SK-N-SH (cell line): ENCODE measurements at regions not wholly inside any gene's neighbourhood (a gene's known extent, or its start where the extent isn't known, plus 50 kb on each side); places are given as distances from the start of the nearest gene placed in this dataset.

Source experiments
- CTCF ChIA-PET: fragments of 300-600, 350-600 bp; formaldehyde crosslinking; extraction: SDS; loops from one replicate; lab custom pipeline; 2021; lab: Yijun Ruan, JAX
- POLR2A ChIA-PET: fragments of 350-600 bp; sonication (Branson Sonifier 250); formaldehyde crosslinking; extraction: SDS; loops from one replicate; lab custom pipeline; 2020; ENCODE audit warnings: antibody characterized with exemption, inconsistent platforms; lab: Yijun Ruan, JAX
- DNase-seq: peaks from one replicate; pipeline ENCODE4 v3.0.0; 2012
- H2AFZ ChIP-seq: fragments of 200-600 bp; sonication (generic); 2 replicates; pipeline ENCODE4 v1.8.1; 2016; ENCODE audit warnings: antibody characterized with exemption, mild to moderate bottlenecking, low read depth
- H3F3A ChIP-seq: fragments of 200-600 bp; sonication (generic); replicated peaks from 2 replicates; pipeline ENCODE3; 2016; ENCODE audit warnings: antibody characterized with exemption, mild to moderate bottlenecking; ENCODE audit not compliant: insufficient read depth
- H3K27ac ChIP-seq, 2 experiments: fragments of 200-500 bp in 1 of 2; fragments of 200-600 bp in 1 of 2; sonication (Bioruptor generic) in 1 of 2; sonication (generic), shearing (Covaris generic) in 1 of 2; 2 replicates each; pipeline versions ENCODE4 v1.5.1 to v1.6.1; 2014 to 2016; ENCODE audit warnings: low read depth in 2 of 2, inconsistent platforms in 1 of 2, low read length in 1 of 2, mild to moderate bottlenecking in 1 of 2, mixed read lengths in 1 of 2
- H3K27me3 ChIP-seq: fragments of 200-600 bp; sonication (generic), shearing (Covaris generic); 2 replicates; pipeline ENCODE4 v1.6.1; 2016; ENCODE audit warnings: mixed run types; ENCODE audit not compliant: insufficient read depth
- H3K36me3 ChIP-seq, 2 experiments: fragments of 200-500 bp in 1 of 2; fragments of 200-600 bp in 1 of 2; sonication (Bioruptor generic) in 1 of 2; sonication (generic) in 1 of 2; replicated peaks in 1 of 2; 2 replicates each; pipeline versions ENCODE3 to v1.5.1; 2014 to 2016; ENCODE audit warnings: low read length in 1 of 2, mild to moderate bottlenecking in 1 of 2; ENCODE audit not compliant: insufficient read depth in 2 of 2, control insufficient read depth in 1 of 2
- H3K4me1 ChIP-seq, 2 experiments: fragments of 200-500 bp in 1 of 2; fragments of 200-600 bp in 1 of 2; sonication (Bioruptor generic) in 1 of 2; sonication (generic), shearing (Covaris generic) in 1 of 2; 2 replicates each; pipeline versions ENCODE4 v1.5.1 to v1.6.1; 2014 to 2016; ENCODE audit warnings: low read depth in 1 of 2, low read length in 1 of 2, mixed run types in 1 of 2; ENCODE audit not compliant: insufficient read depth in 2 of 2, control insufficient read depth in 1 of 2
- H3K4me2 ChIP-seq: fragments of 200-600 bp; sonication (generic), shearing (Covaris generic); 2 replicates; pipeline ENCODE4 v1.6.1; 2017; ENCODE audit warnings: mixed run types
- H3K4me3 ChIP-seq, 2 experiments: fragments of 200-500 bp in 1 of 2; fragments of 200-600 bp in 1 of 2; sonication (Bioruptor generic) in 1 of 2; sonication (generic), shearing (Covaris generic) in 1 of 2; 2 replicates each; pipeline versions ENCODE4 v1.5.1 to v1.8.1; 2014 to 2016; ENCODE audit warnings: low read depth in 2 of 2, inconsistent platforms in 1 of 2, low read length in 1 of 2, mild to moderate bottlenecking in 1 of 2, mixed read lengths in 1 of 2, moderate library complexity in 1 of 2
- H3K79me2 ChIP-seq: fragments of 200-600 bp; sonication (generic); 2 replicates; pipeline ENCODE4 v1.8.1; 2017; ENCODE audit warnings: mild to moderate bottlenecking; ENCODE audit not compliant: insufficient read depth
- H3K9ac ChIP-seq: fragments of 200-600 bp; sonication (generic); 2 replicates; pipeline ENCODE4 v1.6.1; 2017; ENCODE audit warnings: mixed run types
- H3K9me2 ChIP-seq: fragments of 200-600 bp; sonication (generic); 2 replicates; pipeline ENCODE4 v1.6.1; 2017; ENCODE audit warnings: mixed run types
- H3K9me3 ChIP-seq: fragments of 200-600 bp; sonication (generic); 2 replicates; pipeline ENCODE4 v1.6.1; 2017; ENCODE audit warnings: mixed run types, mild to moderate bottlenecking, moderate library complexity
- H4K20me1 ChIP-seq: fragments of 200-600 bp; sonication (generic); 2 replicates; pipeline ENCODE4 v1.6.1; 2017; ENCODE audit warnings: mild to moderate bottlenecking, mixed run types; ENCODE audit not compliant: insufficient read depth
- CHD2 ChIP-seq: fragments of 150-350 bp; IDR thresholded peaks from 2 replicates; pipeline ENCODE4 v1.6.1; 2018; ENCODE audit warnings: low read length; ENCODE audit not compliant: partially characterized antibody
- ELF1 ChIP-seq: IDR thresholded peaks from 2 replicates; pipeline ENCODE4 v1.4.0; 2012
- EP300 ChIP-seq, 2 experiments: IDR thresholded peaks; 2 replicates each; pipeline versions ENCODE4 v1.4.0 to v1.6.1; 2012; ENCODE audit warnings: borderline replicate concordance in 1 of 2, low read depth in 1 of 2, low read length in 1 of 2
- EZH2phosphoT487 ChIP-seq: fragments of 200-600 bp; sonication (generic); IDR thresholded peaks from 2 replicates; pipeline ENCODE4 v1.6.1; 2017; ENCODE audit warnings: low read depth, mixed run types, mild to moderate bottlenecking, antibody characterized with exemption, moderate library complexity, borderline replicate concordance
- FOSL2 ChIP-seq: IDR thresholded peaks from 2 replicates; pipeline ENCODE4 v1.4.0; 2012; ENCODE audit warnings: low read depth, mild to moderate bottlenecking, moderate library complexity, borderline replicate concordance
- FOXJ3 ChIP-seq: sonication (generic); formaldehyde crosslinking; IDR thresholded peaks from 2 replicates; pipeline ENCODE4 v1.5.1; 2020; ENCODE audit warnings: mild to moderate bottlenecking, missing genetic modification reagents
- FOXM1 ChIP-seq: IDR thresholded peaks from 2 replicates; pipeline ENCODE4 v1.4.0; 2012; ENCODE audit warnings: low read depth, mild to moderate bottlenecking
- GABPA ChIP-seq: IDR thresholded peaks from 2 replicates; pipeline ENCODE4 v1.4.0; 2012; ENCODE audit warnings: low read depth, mild to moderate bottlenecking
- GATA2 ChIP-seq: sonication (generic); formaldehyde crosslinking; IDR thresholded peaks from 2 replicates; pipeline ENCODE4 v1.5.0; 2020; ENCODE audit warnings: mild to moderate bottlenecking, missing genetic modification reagents
- JUND ChIP-seq: IDR thresholded peaks from 2 replicates; pipeline ENCODE4 v1.4.0; 2012
- MEF2A ChIP-seq: IDR thresholded peaks from 2 replicates; pipeline ENCODE4 v1.4.0; 2012; ENCODE audit warnings: low read depth, borderline replicate concordance
- NRF1 ChIP-seq: IDR thresholded peaks from 2 replicates; pipeline ENCODE4 v1.6.1; 2012; ENCODE audit warnings: low read depth, mild to moderate bottlenecking, low read length
- POLR2AphosphoS5 ChIP-seq: IDR thresholded peaks from 2 replicates; pipeline ENCODE4 v1.6.1; 2012; ENCODE audit warnings: low read depth, low read length
- RCOR1 ChIP-seq: fragments of 150-350 bp; IDR thresholded peaks from 2 replicates; pipeline ENCODE4 v1.6.1; 2017; ENCODE audit warnings: antibody characterized with exemption, low read length
- RFX5 ChIP-seq: IDR thresholded peaks from 2 replicates; pipeline ENCODE4 v1.6.1; 2012; ENCODE audit warnings: mild to moderate bottlenecking, improper control_type of control experiment, low read length
- RXRA ChIP-seq: IDR thresholded peaks from 2 replicates; pipeline ENCODE4 v1.4.0; 2012; ENCODE audit warnings: low read depth, mild to moderate bottlenecking, borderline replicate concordance
- SIN3A ChIP-seq: IDR thresholded peaks from 2 replicates; pipeline ENCODE4 v1.6.1; 2012; ENCODE audit warnings: low read depth, mild to moderate bottlenecking, low read length, moderate library complexity, borderline replicate concordance
- TAF1 ChIP-seq: IDR thresholded peaks from 2 replicates; pipeline ENCODE4 v1.6.1; 2012; ENCODE audit warnings: low read depth, mild to moderate bottlenecking, low read length, moderate library complexity, borderline replicate concordance
- TCF12 ChIP-seq: IDR thresholded peaks from 2 replicates; pipeline ENCODE4 v1.4.0; 2012
- TEAD4 ChIP-seq: IDR thresholded peaks from 2 replicates; pipeline ENCODE4 v1.4.0; 2012; ENCODE audit warnings: mild to moderate bottlenecking, borderline replicate concordance; ENCODE audit not compliant: insufficient read depth
- WGBS: methylation state at CpG from one replicate; pipeline ENCODE4 v1.1.6; 2017; ENCODE audit warnings: low lambda C conversion rate; 5-methylcytosine and 5-hydroxymethylcytosine counted together
- TF ChIP-seq, protein P1 (sequence below): IDR thresholded peaks from 2 replicates; pipeline ENCODE4 v1.4.0; 2012; ENCODE audit warnings: low read depth, borderline replicate concordance
- TF ChIP-seq, protein P2 (sequence below): fragments of 200-600 bp; sonication (generic); IDR thresholded peaks from 2 replicates; pipeline ENCODE4 v1.6.1; 2017; ENCODE audit warnings: antibody characterized with exemption, mild to moderate bottlenecking, moderate library complexity
- TF ChIP-seq, protein P3 (sequence below): IDR thresholded peaks from 2 replicates; pipeline ENCODE4 v1.6.1; 2012; ENCODE audit warnings: mild to moderate bottlenecking, low read depth, low read length, moderate library complexity

DNA sequence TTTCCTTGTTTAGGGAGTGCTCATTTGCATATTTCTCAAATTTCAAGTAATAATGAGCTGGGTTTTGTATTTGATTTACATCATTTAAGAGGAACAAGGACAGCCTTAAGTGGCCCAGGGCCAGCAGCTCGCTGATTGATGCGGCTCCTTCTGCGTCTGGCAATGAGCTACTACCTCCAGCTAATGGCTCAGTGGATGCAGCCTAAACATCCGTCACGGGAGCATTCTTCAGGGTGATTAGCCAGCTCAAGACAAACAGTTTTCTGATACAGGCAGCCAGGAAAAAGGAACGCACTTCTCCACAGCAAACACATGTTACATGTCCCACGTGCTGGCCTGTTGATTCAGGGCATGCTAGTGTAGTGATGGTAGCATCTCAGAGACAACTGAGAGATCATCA, 169.3 kb upstream of the TCERG1L start:
- Histone ChIP-seq H3F3A (no peaks in the 10 kb centered on the region), H4K20me1 (no peaks in the 10 kb centered on the region), H3K9ac (no peak overlapping the region), H3K79me2 (no peaks in the 10 kb centered on the region), H3K27ac (no peak overlapping the region), H3K9me2 (no peaks in the 10 kb centered on the region), H3K4me2 (no peak overlapping the region), H3K27me3 (no peaks in the 10 kb centered on the region), H2AFZ (no peak overlapping the region), H3K36me3 (no peaks in the 10 kb centered on the region), H3K9me3 (no peaks in the 10 kb centered on the region), H3K4me3 (no peak overlapping the region), H3K4me1 (peaks cover 0 to 9% of the 10 kb centered on the region in 2 experiments; a peak in 1 of 4 replicates)
- POLR2A ChIA-PET, result no interaction called here
- TF ChIP-seq, protein P1, sequence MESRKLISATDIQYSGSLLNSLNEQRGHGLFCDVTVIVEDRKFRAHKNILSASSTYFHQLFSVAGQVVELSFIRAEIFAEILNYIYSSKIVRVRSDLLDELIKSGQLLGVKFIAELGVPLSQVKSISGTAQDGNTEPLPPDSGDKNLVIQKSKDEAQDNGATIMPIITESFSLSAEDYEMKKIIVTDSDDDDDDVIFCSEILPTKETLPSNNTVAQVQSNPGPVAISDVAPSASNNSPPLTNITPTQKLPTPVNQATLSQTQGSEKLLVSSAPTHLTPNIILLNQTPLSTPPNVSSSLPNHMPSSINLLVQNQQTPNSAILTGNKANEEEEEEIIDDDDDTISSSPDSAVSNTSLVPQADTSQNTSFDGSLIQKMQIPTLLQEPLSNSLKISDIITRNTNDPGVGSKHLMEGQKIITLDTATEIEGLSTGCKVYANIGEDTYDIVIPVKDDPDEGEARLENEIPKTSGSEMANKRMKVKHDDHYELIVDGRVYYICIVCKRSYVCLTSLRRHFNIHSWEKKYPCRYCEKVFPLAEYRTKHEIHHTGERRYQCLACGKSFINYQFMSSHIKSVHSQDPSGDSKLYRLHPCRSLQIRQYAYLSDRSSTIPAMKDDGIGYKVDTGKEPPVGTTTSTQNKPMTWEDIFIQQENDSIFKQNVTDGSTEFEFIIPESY, result no peak
- no peak for TF ChIP-seq ELF1
- no peak for TF ChIP-seq TEAD4
- no peak for TF ChIP-seq JUND
- no peak for TF ChIP-seq POLR2AphosphoS5
- TF ChIP-seq NRF1, result no peak
- TF ChIP-seq, protein P2, sequence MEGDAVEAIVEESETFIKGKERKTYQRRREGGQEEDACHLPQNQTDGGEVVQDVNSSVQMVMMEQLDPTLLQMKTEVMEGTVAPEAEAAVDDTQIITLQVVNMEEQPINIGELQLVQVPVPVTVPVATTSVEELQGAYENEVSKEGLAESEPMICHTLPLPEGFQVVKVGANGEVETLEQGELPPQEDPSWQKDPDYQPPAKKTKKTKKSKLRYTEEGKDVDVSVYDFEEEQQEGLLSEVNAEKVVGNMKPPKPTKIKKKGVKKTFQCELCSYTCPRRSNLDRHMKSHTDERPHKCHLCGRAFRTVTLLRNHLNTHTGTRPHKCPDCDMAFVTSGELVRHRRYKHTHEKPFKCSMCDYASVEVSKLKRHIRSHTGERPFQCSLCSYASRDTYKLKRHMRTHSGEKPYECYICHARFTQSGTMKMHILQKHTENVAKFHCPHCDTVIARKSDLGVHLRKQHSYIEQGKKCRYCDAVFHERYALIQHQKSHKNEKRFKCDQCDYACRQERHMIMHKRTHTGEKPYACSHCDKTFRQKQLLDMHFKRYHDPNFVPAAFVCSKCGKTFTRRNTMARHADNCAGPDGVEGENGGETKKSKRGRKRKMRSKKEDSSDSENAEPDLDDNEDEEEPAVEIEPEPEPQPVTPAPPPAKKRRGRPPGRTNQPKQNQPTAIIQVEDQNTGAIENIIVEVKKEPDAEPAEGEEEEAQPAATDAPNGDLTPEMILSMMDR, result no peak
- TF ChIP-seq RCOR1, result no peak
- no peak for TF ChIP-seq RXRA
- no peak for TF ChIP-seq RFX5
- TF ChIP-seq FOXM1, result no peak
- no peak for TF ChIP-seq FOSL2
- TF ChIP-seq EP300 (IDR thresholded peaks at IDR 0.05; ENCODE audit: borderline replicate concordance in 1 of 2, low read depth in 1 of 2, low read length in 1 of 2), result no peak
- no peak for TF ChIP-seq SIN3A
- no peak for TF ChIP-seq GABPA
- TF ChIP-seq CHD2, result no peak
- TF ChIP-seq TCF12, result no peak
- WGBS, result 28% methylated on average over 7 of the region's 7 CpGs
- CTCF ChIA-PET, result interaction anchor here (1.3 to 2.0 kb wide), 2 partner anchors 17 to 27 kb away, joined by 3 to 7 read pairs; no protein-coding TSS in a partner anchor
- no peak for DNase-seq

DNA sequence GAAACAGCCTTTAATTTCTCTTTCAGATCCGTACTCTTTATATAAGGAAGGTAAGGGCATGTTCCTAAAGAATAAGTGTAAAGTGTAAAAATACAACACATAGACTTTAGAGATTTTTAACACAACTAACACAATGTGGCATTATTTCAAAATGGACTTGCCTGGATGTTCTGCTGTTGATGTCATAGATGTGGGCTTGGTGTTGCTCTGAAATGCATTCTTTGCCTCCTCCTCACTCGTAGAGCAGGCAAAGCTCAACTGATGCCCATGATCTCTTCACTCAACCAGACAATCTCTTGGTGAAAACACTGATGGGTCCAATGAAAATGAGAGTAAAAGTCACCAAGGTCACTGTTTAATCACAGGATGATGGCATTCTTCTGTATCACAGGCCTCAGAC, 174.2 kb upstream of the TCERG1L start:
- DNase-seq, result no peak
- Histone ChIP-seq H3K27ac (no peak overlapping the region), H3K9me3 (peaks cover 6% of the 10 kb centered on the region; the same call in 1 of the 2 replicates), H3K4me3 (no peak overlapping the region), H3F3A (peaks cover 10% of the 10 kb centered on the region), H2AFZ (no peak overlapping the region), H3K9me2 (no peaks in the 10 kb centered on the region), H3K9ac (no peak overlapping the region), H3K4me2 (no peak overlapping the region), H4K20me1 (no peaks in the 10 kb centered on the region), H3K36me3 (no peaks in the 10 kb centered on the region), H3K4me1 (no peaks in the 10 kb centered on the region), H3K79me2 (no peaks in the 10 kb centered on the region), H3K27me3 (no peaks in the 10 kb centered on the region)
- 10% methylated on average over 2 of the region's 2 CpGs for WGBS
- ChIA-PET CTCF (no interaction called here), POLR2A (no interaction called here)
- TF ChIP-seq GATA2, result no peak
- TF ChIP-seq RCOR1, result no peak
- no peak for TF ChIP-seq TAF1
- TF ChIP-seq EZH2phosphoT487, result no peak
- TF ChIP-seq, protein P3, sequence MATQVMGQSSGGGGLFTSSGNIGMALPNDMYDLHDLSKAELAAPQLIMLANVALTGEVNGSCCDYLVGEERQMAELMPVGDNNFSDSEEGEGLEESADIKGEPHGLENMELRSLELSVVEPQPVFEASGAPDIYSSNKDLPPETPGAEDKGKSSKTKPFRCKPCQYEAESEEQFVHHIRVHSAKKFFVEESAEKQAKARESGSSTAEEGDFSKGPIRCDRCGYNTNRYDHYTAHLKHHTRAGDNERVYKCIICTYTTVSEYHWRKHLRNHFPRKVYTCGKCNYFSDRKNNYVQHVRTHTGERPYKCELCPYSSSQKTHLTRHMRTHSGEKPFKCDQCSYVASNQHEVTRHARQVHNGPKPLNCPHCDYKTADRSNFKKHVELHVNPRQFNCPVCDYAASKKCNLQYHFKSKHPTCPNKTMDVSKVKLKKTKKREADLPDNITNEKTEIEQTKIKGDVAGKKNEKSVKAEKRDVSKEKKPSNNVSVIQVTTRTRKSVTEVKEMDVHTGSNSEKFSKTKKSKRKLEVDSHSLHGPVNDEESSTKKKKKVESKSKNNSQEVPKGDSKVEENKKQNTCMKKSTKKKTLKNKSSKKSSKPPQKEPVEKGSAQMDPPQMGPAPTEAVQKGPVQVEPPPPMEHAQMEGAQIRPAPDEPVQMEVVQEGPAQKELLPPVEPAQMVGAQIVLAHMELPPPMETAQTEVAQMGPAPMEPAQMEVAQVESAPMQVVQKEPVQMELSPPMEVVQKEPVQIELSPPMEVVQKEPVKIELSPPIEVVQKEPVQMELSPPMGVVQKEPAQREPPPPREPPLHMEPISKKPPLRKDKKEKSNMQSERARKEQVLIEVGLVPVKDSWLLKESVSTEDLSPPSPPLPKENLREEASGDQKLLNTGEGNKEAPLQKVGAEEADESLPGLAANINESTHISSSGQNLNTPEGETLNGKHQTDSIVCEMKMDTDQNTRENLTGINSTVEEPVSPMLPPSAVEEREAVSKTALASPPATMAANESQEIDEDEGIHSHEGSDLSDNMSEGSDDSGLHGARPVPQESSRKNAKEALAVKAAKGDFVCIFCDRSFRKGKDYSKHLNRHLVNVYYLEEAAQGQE, result no peak
- no peak for TF ChIP-seq MEF2A
- no peak for TF ChIP-seq GABPA
- no peak for TF ChIP-seq CHD2
- no peak for TF ChIP-seq TCF12
- no peak for TF ChIP-seq JUND
- no peak for TF ChIP-seq FOXJ3 (CRISPR knock-in tag)
